ENCODE measurements at regions not wholly inside any gene's neighbourhood (a gene's known extent, or its start where the extent isn't known, plus 50 kb on each side); places are given as distances from the start of the nearest gene placed in this dataset.

GRCh38 chr2:22897428-22897827 is 487.6 kb upstream of the KLHL29 start:
- no peak for DNase-seq (ENCODE audit: low spot score)

GRCh38 chr2:22900674-22901073 is 484.3 kb upstream of the KLHL29 start:
- DNase-seq (ENCODE audit: low spot score) = no peak

- DNase-seq (ENCODE audit: low spot score) = no peak
Observed at GRCh38 chr2:22901471-22902179, 483.4 kb upstream of the KLHL29 start.

GRCh38 chr2:22902180-22902550 is 482.8 kb upstream of the KLHL29 start:
- DNase-seq (ENCODE audit: low spot score) = no peak

- DNase-seq (ENCODE audit: low spot score) = no peak
Observed at GRCh38 chr2:22902662-22903165, 482.3 kb upstream of the KLHL29 start.

GRCh38 chr2:22903616-22904015 is 481.4 kb upstream of the KLHL29 start:
- DNase-seq (ENCODE audit: low spot score) = no peak

GRCh38 chr2:22904126-22904684 is 480.8 kb upstream of the KLHL29 start:
- peak; percentile 11 for DNase-seq (ENCODE audit: low spot score)

- DNase-seq (ENCODE audit: low spot score) = no peak
Observed at GRCh38 chr2:22907330-22907729, 477.6 kb upstream of the KLHL29 start.

- DNase-seq (ENCODE audit: low spot score) = no peak
Observed at GRCh38 chr2:22912398-22912797, 472.6 kb upstream of the KLHL29 start.

GRCh38 chr2:22929998-22930397 is 455.0 kb upstream of the KLHL29 start:
- DNase-seq (ENCODE audit: low spot score) = no peak

- no peak for DNase-seq (ENCODE audit: low spot score)
Observed at GRCh38 chr2:22930781-22931180, 454.2 kb upstream of the KLHL29 start.

- no peak for DNase-seq (ENCODE audit: low spot score)
Observed at GRCh38 chr2:22932288-22932687, 452.7 kb upstream of the KLHL29 start.

GRCh38 chr2:22934747-22935146 is 450.2 kb upstream of the KLHL29 start:
- DNase-seq (ENCODE audit: low spot score) = no peak

GRCh38 chr2:22942441-22942840 is 442.5 kb upstream of the KLHL29 start:
- no peak for DNase-seq (ENCODE audit: low spot score)

GRCh38 chr2:22944143-22944542 is 440.8 kb upstream of the KLHL29 start:
- no peak for DNase-seq (ENCODE audit: low spot score)

GRCh38 chr2:22946553-22946952 is 438.4 kb upstream of the KLHL29 start:
- DNase-seq (ENCODE audit: low spot score) = no peak

GRCh38 chr2:22947741-22948140 is 437.2 kb upstream of the KLHL29 start:
- no peak for DNase-seq (ENCODE audit: low spot score)

- no peak for DNase-seq (ENCODE audit: low spot score)
Observed at GRCh38 chr2:22950431-22950830, 434.5 kb upstream of the KLHL29 start.

GRCh38 chr2:22952656-22953225 is 432.2 kb upstream of the KLHL29 start:
- DNase-seq (ENCODE audit: low spot score) = no peak

- no peak for DNase-seq (ENCODE audit: low spot score)
Observed at GRCh38 chr2:22957446-22957845, 427.5 kb upstream of the KLHL29 start.

GRCh38 chr2:22958308-22958707 is 426.7 kb upstream of the KLHL29 start:
- no peak for DNase-seq (ENCODE audit: low spot score)

- DNase-seq (ENCODE audit: low spot score) = no peak
Observed at GRCh38 chr2:22967756-22968155, 417.2 kb upstream of the KLHL29 start.

- DNase-seq (ENCODE audit: low spot score) = no peak
Observed at GRCh38 chr2:22970284-22970975, 414.5 kb upstream of the KLHL29 start.

All from germinal center (tissue), 1 donor.